Chondrocyte (in vitro differentiated cells): ENCODE measurements at regions not wholly inside any gene's neighbourhood (a gene's known extent, or its start where the extent isn't known, plus 50 kb on each side); places are given as distances from the start of the nearest gene placed in this dataset.
A peak's percentile ranks its signal among the peaks of the same experiment; 100 is the strongest.
"Not testable (repeated sequence)": the region's sequence is repeated elsewhere in the genome, so short reads cannot be mapped to it uniquely, and the experiment has no call there.

ENCODE experiments used
- DNase-seq: peaks from one replicate; pipeline ENCODE4 v3.0.0; 2021; ENCODE audit warnings: mixed read lengths, low spot score
- H3K27ac Mint-ChIP-seq: one replicate; pipeline ENCODE4 v1.8.0; 2021; ENCODE audit warnings: mild to moderate bottlenecking, moderate library complexity, mixed read lengths; ENCODE audit not compliant: unreplicated experiment
- H3K27me3 Mint-ChIP-seq: 2 replicates; pipeline ENCODE4 v1.8.0; 2021; ENCODE audit warnings: low read depth, mixed read lengths
- H3K36me3 Mint-ChIP-seq: 2 replicates; pipeline ENCODE4 v1.8.0; 2021; ENCODE audit warnings: low read depth, mixed read lengths
- H3K4me1 Mint-ChIP-seq: 2 replicates; pipeline ENCODE4 v1.8.0; 2021; ENCODE audit warnings: low read depth, mild to moderate bottlenecking, mixed read lengths
- H3K4me3 Mint-ChIP-seq: one replicate; pipeline ENCODE4 v1.8.0; 2021; ENCODE audit warnings: mild to moderate bottlenecking, moderate library complexity, mixed read lengths; ENCODE audit not compliant: unreplicated experiment
- H3K9me3 Mint-ChIP-seq: 2 replicates; pipeline ENCODE4 v1.8.0; 2021; ENCODE audit warnings: low read depth, mixed read lengths
- TF ChIP-seq, protein P1 (sequence below): fragments of 200-600 bp; sonication (generic); IDR thresholded peaks from 2 replicates; pipeline ENCODE4 v1.5.0; 2021; ENCODE audit warnings: antibody characterized with exemption, mild to moderate bottlenecking, moderate library complexity

GRCh38 chr2:87469180-87470151 lies 278.4 kb upstream of the PLGLB2 start:
- Mint-ChIP-seq H3K27ac (peak overlapping the region; percentile 97), H3K4me1 (peaks cover 36% of the 10 kb centered on the region), H3K4me3 (peak overlapping the region; percentile 46)
- H3K27me3 Mint-ChIP-seq, H3K36me3 Mint-ChIP-seq, H3K9me3 Mint-ChIP-seq, DNase-seq: not testable (repeated sequence)
- TF ChIP-seq, protein P1, sequence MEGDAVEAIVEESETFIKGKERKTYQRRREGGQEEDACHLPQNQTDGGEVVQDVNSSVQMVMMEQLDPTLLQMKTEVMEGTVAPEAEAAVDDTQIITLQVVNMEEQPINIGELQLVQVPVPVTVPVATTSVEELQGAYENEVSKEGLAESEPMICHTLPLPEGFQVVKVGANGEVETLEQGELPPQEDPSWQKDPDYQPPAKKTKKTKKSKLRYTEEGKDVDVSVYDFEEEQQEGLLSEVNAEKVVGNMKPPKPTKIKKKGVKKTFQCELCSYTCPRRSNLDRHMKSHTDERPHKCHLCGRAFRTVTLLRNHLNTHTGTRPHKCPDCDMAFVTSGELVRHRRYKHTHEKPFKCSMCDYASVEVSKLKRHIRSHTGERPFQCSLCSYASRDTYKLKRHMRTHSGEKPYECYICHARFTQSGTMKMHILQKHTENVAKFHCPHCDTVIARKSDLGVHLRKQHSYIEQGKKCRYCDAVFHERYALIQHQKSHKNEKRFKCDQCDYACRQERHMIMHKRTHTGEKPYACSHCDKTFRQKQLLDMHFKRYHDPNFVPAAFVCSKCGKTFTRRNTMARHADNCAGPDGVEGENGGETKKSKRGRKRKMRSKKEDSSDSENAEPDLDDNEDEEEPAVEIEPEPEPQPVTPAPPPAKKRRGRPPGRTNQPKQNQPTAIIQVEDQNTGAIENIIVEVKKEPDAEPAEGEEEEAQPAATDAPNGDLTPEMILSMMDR: peak; percentile 56

- H3K27ac Mint-ChIP-seq: peak overlapping the region; percentile 63
- not testable (repeated sequence) for H3K36me3 Mint-ChIP-seq, H3K9me3 Mint-ChIP-seq, DNase-seq, H3K27me3 Mint-ChIP-seq
- peaks cover 29% of the 10 kb centered on the region for H3K4me1 Mint-ChIP-seq
- H3K4me3 Mint-ChIP-seq: peak overlapping the region; percentile 12
These were observed 277.2 kb upstream of the PLGLB2 start for GRCh38 chr2:87470381-87471380.

GRCh38 chr2:87471478-87471877 lies 276.4 kb upstream of the PLGLB2 start:
- peaks cover 30% of the 10 kb centered on the region for H3K4me1 Mint-ChIP-seq

GRCh38 chr2:87476223-87476872 lies 271.5 kb upstream of the PLGLB2 start:
- H3K36me3 Mint-ChIP-seq, H3K27me3 Mint-ChIP-seq, H3K9me3 Mint-ChIP-seq, DNase-seq, H3K4me3 Mint-ChIP-seq: not testable (repeated sequence)
- Mint-ChIP-seq H3K4me1 (peaks cover 19% of the 10 kb centered on the region), H3K27ac (peak overlapping the region; percentile 62)
- TF ChIP-seq, protein P1: peak; percentile 66

More at GRCh38 chr2:87471478-87471877, 276.4 kb upstream of the PLGLB2 start:
- H3K4me3 Mint-ChIP-seq, H3K27ac Mint-ChIP-seq, H3K36me3 Mint-ChIP-seq, H3K27me3 Mint-ChIP-seq, H3K9me3 Mint-ChIP-seq, DNase-seq: not testable (repeated sequence)
- TF ChIP-seq, protein P1: peak; percentile 64

DNA sequence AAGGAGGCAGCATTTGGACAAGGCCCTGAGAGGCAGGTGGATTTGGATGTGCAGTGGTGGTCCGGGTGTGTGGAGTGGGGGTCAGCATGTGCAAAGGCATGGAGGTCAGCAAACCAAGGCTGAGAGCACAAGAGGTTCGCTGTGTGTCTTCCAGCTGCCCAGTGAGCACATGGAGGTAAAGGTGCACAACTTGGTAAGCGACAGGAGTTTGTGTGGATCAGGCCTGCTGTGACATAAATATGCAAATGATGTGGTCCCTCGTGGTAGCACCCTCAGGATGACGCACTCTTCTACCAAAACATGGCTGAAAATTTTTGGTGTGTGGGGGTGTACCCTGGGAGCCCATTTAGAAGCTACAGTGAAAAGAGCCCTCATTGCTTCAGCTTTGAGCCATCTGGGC lies 271.0 kb upstream of the PLGLB2 start:
- H3K9me3 Mint-ChIP-seq, H3K27me3 Mint-ChIP-seq, DNase-seq, H3K36me3 Mint-ChIP-seq, H3K4me3 Mint-ChIP-seq: not testable (repeated sequence)
- Mint-ChIP-seq H3K27ac (peak overlapping the region; percentile 62), H3K4me1 (peaks cover 19% of the 10 kb centered on the region)

DNA sequence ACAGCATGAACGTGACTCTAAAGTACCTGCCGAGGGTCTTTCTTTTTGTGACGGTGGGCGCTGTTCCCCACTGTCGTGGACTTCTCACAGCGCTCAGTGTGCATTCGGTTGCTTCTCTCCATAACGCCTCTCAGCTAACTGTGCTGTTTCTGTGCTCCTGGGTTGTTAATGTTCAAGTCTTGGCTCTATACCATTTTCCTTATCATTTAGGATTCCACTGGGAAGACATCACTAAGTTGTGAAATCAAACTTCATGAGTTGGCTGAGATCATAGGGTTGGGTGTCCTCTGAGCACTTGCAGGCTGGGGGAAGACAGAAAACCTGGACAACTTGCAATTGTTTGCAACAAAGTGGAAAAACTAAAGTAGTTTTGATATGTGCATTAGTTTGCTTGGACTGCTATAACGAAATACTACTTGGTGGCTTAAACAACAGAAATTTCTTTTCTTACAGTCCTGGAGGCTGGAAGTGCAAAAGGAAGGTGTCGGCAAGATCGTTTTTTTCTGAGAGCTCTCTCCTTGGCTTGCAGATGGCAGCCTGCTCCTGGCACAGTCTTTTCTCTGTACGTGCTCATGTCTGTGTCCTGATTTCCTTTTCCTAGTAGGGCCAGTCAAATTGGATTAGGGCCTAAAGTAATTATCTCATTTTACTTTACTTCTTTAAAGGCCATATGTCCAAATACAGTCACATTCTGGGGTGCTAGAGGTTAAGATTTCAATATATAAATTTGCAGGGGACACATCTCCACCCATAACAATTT lies 270.0 kb upstream of the PLGLB2 start:
- not testable (repeated sequence) for H3K27me3 Mint-ChIP-seq, DNase-seq

GRCh38 chr2:87478911-87479310 lies 269.0 kb upstream of the PLGLB2 start:
- H3K27me3 Mint-ChIP-seq, H3K4me3 Mint-ChIP-seq, DNase-seq, H3K9me3 Mint-ChIP-seq, H3K36me3 Mint-ChIP-seq, H3K27ac Mint-ChIP-seq: not testable (repeated sequence)
- peaks cover 29% of the 10 kb centered on the region for H3K4me1 Mint-ChIP-seq

More for the DNA sequence above, 270.0 kb upstream of the PLGLB2 start:
- peak overlapping the region; percentile 54 for H3K27ac Mint-ChIP-seq
- H3K4me1 Mint-ChIP-seq: peaks cover 25% of the 10 kb centered on the region
- H3K4me3 Mint-ChIP-seq, H3K36me3 Mint-ChIP-seq, H3K9me3 Mint-ChIP-seq: not testable (repeated sequence)

- not testable (repeated sequence) for H3K4me3 Mint-ChIP-seq, H3K27ac Mint-ChIP-seq, H3K27me3 Mint-ChIP-seq, DNase-seq, H3K36me3 Mint-ChIP-seq, H3K9me3 Mint-ChIP-seq
- peaks cover 34% of the 10 kb centered on the region for H3K4me1 Mint-ChIP-seq
These were observed 264.7 kb upstream of the PLGLB2 start for GRCh38 chr2:87483093-87483680.
